ENCODE measurements at regions not wholly inside any gene's neighbourhood (a gene's known extent, or its start where the extent isn't known, plus 50 kb on each side); places are given as distances from the start of the nearest gene placed in this dataset.

DNA sequence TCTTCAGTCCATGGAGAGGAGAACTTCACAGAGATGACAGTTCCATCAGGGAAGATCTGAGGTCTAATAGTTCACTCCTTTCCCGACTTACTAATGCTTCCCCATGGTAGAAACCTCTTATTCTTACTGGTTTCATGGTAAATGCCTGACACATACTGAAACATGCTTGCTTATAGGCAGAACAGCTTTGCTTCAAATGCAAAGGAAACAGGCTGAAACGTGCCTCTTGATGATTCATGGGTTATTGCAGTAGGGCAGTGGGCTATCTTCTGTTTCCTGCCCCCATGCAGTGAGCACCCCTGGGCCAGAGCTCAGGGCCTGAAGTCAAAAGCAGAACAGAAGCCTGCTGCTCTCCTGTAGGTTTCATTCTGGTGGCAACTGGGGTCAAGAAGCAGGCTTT lies 223.5 kb downstream of the RDH14 start:
- H3K79me1 ChIP-seq (ENCODE audit: insufficient read depth, low read depth, low read length, poor library complexity, severe bottlenecking), result no peaks in the 10 kb centered on the region
- H2AFZ ChIP-seq (ENCODE audit: low read length), result no peak overlapping the region
- H3K23me2 ChIP-seq (ENCODE audit: insufficient read length, low read depth, low read length, poor library complexity, severe bottlenecking), result no peaks in the 10 kb centered on the region
- H2BK12ac ChIP-seq (ENCODE audit: insufficient read length, low read depth, low read length), result no peak overlapping the region
- WGBS (ENCODE audit: extremely low coverage, insufficient read length, low lambda C conversion rate), result no CpG with 5 or more reads among the region's 2 CpGs
- H3K56ac ChIP-seq (ENCODE audit: insufficient read length, low read depth, low read length), result no peak overlapping the region
- no peak overlapping the region for H4K5ac ChIP-seq (ENCODE audit: insufficient read length, low read depth, low read length)
- no peak overlapping the region for H2AK5ac ChIP-seq (ENCODE audit: insufficient read length, low read length)
- H3K4me2 ChIP-seq (ENCODE audit: insufficient read depth, insufficient read length, low read length), result no peak overlapping the region
- Mint-ChIP-seq H3K9me3 (no peaks in the 10 kb centered on the region), H3K4me1 (no peaks in the 10 kb centered on the region; a peak in 1 of 4 replicates), H3K4me3 (no peak overlapping the region), H3K27ac (no peak overlapping the region), H3K36me3 (ENCODE audit: insufficient read depth in 1 of 3, low read depth in 3 of 3) (no peaks in the 10 kb centered on the region), H3K27me3 (ENCODE audit: low read depth) (no peaks in the 10 kb centered on the region)
- no peaks in the 10 kb centered on the region for H3K79me2 ChIP-seq (ENCODE audit: insufficient read depth, low read length)
- no peak for TF ChIP-seq CTCF (conservative IDR thresholded peaks at IDR 0.05)
- no peak overlapping the region for H3K4ac ChIP-seq (ENCODE audit: low read depth, low read length)
- no peak overlapping the region for H2BK5ac ChIP-seq (ENCODE audit: insufficient read length, low read length)
- H2BK20ac ChIP-seq (ENCODE audit: low read depth, low read length, poor library complexity, severe bottlenecking), result no peak overlapping the region
- H4K8ac ChIP-seq (replicated peaks; ENCODE audit: insufficient read length, low read depth, low read length), result no peak overlapping the region
- no peak overlapping the region for H3K9ac ChIP-seq (ENCODE audit: extremely low read depth, insufficient read length, low read length)
- H4K20me1 ChIP-seq (ENCODE audit: control insufficient read depth, insufficient read depth, insufficient read length), result no peaks in the 10 kb centered on the region
- no peaks in the 10 kb centered on the region for H3K4me1 ChIP-seq (ENCODE audit: insufficient read depth, low read length)
- H3K18ac ChIP-seq (ENCODE audit: insufficient read length, low read depth, low read length), result no peak overlapping the region
- H3K14ac ChIP-seq (ENCODE audit: insufficient read depth, low read length), result no peak overlapping the region
- no peak for DNase-seq
- no peak overlapping the region for H3K27ac ChIP-seq (ENCODE audit: insufficient read length, low read depth, low read length)
- no peaks in the 10 kb centered on the region for H3K9me3 ChIP-seq (ENCODE audit: control insufficient read depth, low read depth, low read length)
- no peak overlapping the region for H3K23ac ChIP-seq (ENCODE audit: insufficient read length, low read depth, low read length)
- no peak overlapping the region for H4K91ac ChIP-seq (ENCODE audit: insufficient read length, low read depth, low read length)
- no peaks in the 10 kb centered on the region for H3K27me3 ChIP-seq (ENCODE audit: insufficient read depth, low read length)
- no peak overlapping the region for H3T11ph ChIP-seq (ENCODE audit: low read length)
- no peak overlapping the region for H2BK120ac ChIP-seq (ENCODE audit: low read depth, low read length, poor library complexity, severe bottlenecking)
- H2BK15ac ChIP-seq (ENCODE audit: low read depth, low read length), result no peak overlapping the region
